Smooth muscle cell (in vitro differentiated cells): ENCODE measurements at regions not wholly inside any gene's neighbourhood (a gene's known extent, or its start where the extent isn't known, plus 50 kb on each side); places are given as distances from the start of the nearest gene placed in this dataset.

Experiments used
- DNase-seq: peaks from one replicate; lab custom pipeline; 2025; ENCODE audit not compliant: unreplicated experiment; lab: John Stamatoyannopoulos, UW
- H2AFZ ChIP-seq: fragments of 200-600 bp; sonication (generic); 2 replicates; pipeline ENCODE4 v1.6.0; 2016; ENCODE audit warnings: antibody characterized with exemption, low read depth, mild to moderate bottlenecking
- H3F3A ChIP-seq: fragments of 200-600 bp; sonication (generic); 2 replicates; pipeline ENCODE4 v1.6.0; 2017; ENCODE audit warnings: antibody characterized with exemption, low read depth
- H3K27ac ChIP-seq: fragments of 200-600 bp; sonication (generic); 2 replicates; pipeline ENCODE4 v1.5.1; 2016; ENCODE audit warnings: low read depth, mild to moderate bottlenecking
- H3K27me3 ChIP-seq: fragments of 200-600 bp; sonication (generic); 2 replicates; pipeline ENCODE4 v1.6.1; 2016; ENCODE audit warnings: low read depth, mild to moderate bottlenecking
- H3K36me3 ChIP-seq: fragments of 200-600 bp; sonication (generic); 2 replicates; pipeline ENCODE4 v1.5.1; 2016; ENCODE audit warnings: low read depth
- H3K4me1 ChIP-seq: fragments of 200-600 bp; sonication (generic); 2 replicates; pipeline ENCODE4 v1.5.1; 2016; ENCODE audit warnings: low read depth
- H3K4me2 ChIP-seq: fragments of 200-600 bp; sonication (generic); 2 replicates; pipeline ENCODE4 v1.6.0; 2016; ENCODE audit warnings: mild to moderate bottlenecking
- H3K4me3 ChIP-seq: fragments of 200-600 bp; sonication (generic); 2 replicates; pipeline ENCODE4 v1.5.1; 2016; ENCODE audit warnings: mild to moderate bottlenecking
- H3K79me2 ChIP-seq: fragments of 200-600 bp; sonication (generic); 2 replicates; pipeline ENCODE4 v1.6.0; 2016; ENCODE audit warnings: low read depth, mild to moderate bottlenecking
- H3K9ac ChIP-seq: fragments of 200-600 bp; sonication (generic); 2 replicates; pipeline ENCODE4 v1.6.0; 2016; ENCODE audit warnings: low read depth
- H3K9me3 ChIP-seq: fragments of 200-600 bp; sonication (generic); replicated peaks from 2 replicates; pipeline ENCODE4 v1.5.1; 2016; ENCODE audit warnings: low read depth
- H4K20me1 ChIP-seq: fragments of 200-600 bp; sonication (generic); 2 replicates; pipeline ENCODE4 v1.6.0; 2016; ENCODE audit warnings: low read depth
- CTCF ChIP-seq: fragments of 200-600 bp; sonication (generic); IDR thresholded peaks from 2 replicates; pipeline ENCODE4 v1.5.1; 2017; ENCODE audit warnings: borderline replicate concordance, mild to moderate bottlenecking, antibody characterized with exemption; ENCODE audit not compliant: insufficient read depth, poor library complexity, severe bottlenecking
- WGBS: methylation state at CpG from one replicate; pipeline ENCODE4 v1.1.7; 2016; ENCODE audit warnings: low lambda C conversion rate; 5-methylcytosine and 5-hydroxymethylcytosine counted together

DNA sequence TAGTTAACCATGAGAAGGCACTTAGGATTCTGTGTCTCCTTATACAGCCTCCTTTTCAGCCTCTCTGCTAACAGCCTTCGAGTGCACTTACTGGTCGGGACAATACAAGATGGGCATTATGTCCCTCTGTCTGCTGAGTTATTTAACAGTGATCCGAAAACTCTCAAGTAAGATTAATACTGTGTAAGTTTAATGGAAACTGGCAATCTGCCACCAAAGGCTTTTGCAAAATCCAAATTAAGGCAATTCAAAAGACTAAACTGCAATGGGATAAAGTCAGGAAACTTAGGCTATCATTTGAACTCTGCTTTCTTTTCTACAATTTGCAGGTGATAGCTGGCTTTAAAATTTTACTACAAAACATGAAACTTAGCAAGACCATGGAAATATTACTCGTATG, 477.8 kb downstream of the TFEC start:
- no peak overlapping the region for H3K27ac ChIP-seq
- H3K9me3 ChIP-seq: no peaks in the 10 kb centered on the region
- no peak overlapping the region for H3K4me2 ChIP-seq
- H3K27me3 ChIP-seq: no peaks in the 10 kb centered on the region
- H3K9ac ChIP-seq: no peak overlapping the region
- 73% methylated on average over 4 of the region's 4 CpGs for WGBS
- no peaks in the 10 kb centered on the region for H3K79me2 ChIP-seq
- H3K4me1 ChIP-seq: no peaks in the 10 kb centered on the region
- H2AFZ ChIP-seq: no peak overlapping the region
- no peaks in the 10 kb centered on the region for H4K20me1 ChIP-seq
- TF ChIP-seq CTCF: no peak
- H3F3A ChIP-seq: no peaks in the 10 kb centered on the region
- H3K4me3 ChIP-seq: no peak overlapping the region
- no peaks in the 10 kb centered on the region for H3K36me3 ChIP-seq
- DNase-seq: no peak

- 84% methylated on average over 2 of the region's 2 CpGs for WGBS
- H3K79me2 ChIP-seq: no peaks in the 10 kb centered on the region
- H3K4me1 ChIP-seq: no peaks in the 10 kb centered on the region
- H3K4me2 ChIP-seq: no peak overlapping the region
- DNase-seq: no peak
- TF ChIP-seq CTCF: no peak
- H3K36me3 ChIP-seq: no peaks in the 10 kb centered on the region
- no peak overlapping the region for H3K9ac ChIP-seq
- no peak overlapping the region for H3K27ac ChIP-seq
- H2AFZ ChIP-seq: no peak overlapping the region
- no peaks in the 10 kb centered on the region for H3F3A ChIP-seq
- H3K4me3 ChIP-seq: no peak overlapping the region
- no peaks in the 10 kb centered on the region for H3K27me3 ChIP-seq
- no peaks in the 10 kb centered on the region for H4K20me1 ChIP-seq
- no peaks in the 10 kb centered on the region for H3K9me3 ChIP-seq
Observed at GRCh38 chr7:115549910-115550309, 480.7 kb downstream of the TFEC start.

DNA sequence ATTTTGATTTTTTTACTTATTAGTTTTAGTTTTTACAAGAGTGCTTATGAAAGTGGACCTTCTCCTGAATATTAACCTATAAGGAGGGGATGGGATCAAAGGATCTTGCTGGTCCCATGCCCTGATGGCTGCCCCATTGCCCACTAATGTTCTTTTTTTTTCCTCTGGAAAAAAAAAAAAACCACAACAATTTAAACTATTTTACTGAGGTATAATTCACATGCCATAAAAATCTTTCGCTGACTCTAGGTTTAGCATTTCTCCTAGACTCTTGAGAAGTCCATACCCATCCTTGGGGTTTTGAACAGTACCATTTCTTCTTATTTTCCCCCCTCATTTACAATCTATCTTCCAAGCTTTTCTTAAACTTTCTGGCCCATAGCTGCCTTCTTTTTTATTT, 481.8 kb downstream of the TFEC start:
- no peaks in the 10 kb centered on the region for H3K27me3 ChIP-seq
- H2AFZ ChIP-seq: no peak overlapping the region
- H3K4me2 ChIP-seq: no peak overlapping the region
- no peak overlapping the region for H3K27ac ChIP-seq
- H3K9me3 ChIP-seq: no peaks in the 10 kb centered on the region
- 69% methylated on average over 1 of the region's 1 CpG for WGBS
- H3K79me2 ChIP-seq: no peaks in the 10 kb centered on the region
- no peaks in the 10 kb centered on the region for H3K36me3 ChIP-seq
- no peaks in the 10 kb centered on the region for H3K4me1 ChIP-seq
- H3K9ac ChIP-seq: no peak overlapping the region
- H3F3A ChIP-seq: no peaks in the 10 kb centered on the region
- DNase-seq: no peak
- TF ChIP-seq CTCF: no peak
- no peak overlapping the region for H3K4me3 ChIP-seq
- H4K20me1 ChIP-seq: no peaks in the 10 kb centered on the region

DNA sequence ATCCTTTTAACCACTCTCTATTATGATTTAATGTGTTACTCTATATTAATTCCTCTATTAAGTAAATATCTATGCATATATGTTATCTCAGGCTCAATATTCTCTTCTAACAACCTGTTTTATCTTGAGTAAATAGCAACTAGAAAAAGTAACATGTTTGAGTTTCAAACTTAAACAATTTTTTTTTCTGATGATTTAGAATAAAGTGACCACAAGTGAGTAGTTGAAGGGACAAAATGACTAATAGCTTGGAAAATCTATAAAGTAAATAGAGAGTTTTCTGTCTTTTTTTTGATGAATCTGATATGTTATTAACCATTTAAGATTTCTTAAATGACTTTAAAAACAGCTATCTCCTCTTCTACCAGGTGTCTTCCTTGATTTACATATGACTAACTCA, 483.8 kb downstream of the TFEC start:
- H3K4me1 ChIP-seq: no peaks in the 10 kb centered on the region
- no peaks in the 10 kb centered on the region for H4K20me1 ChIP-seq
- H3K36me3 ChIP-seq: no peaks in the 10 kb centered on the region
- no peaks in the 10 kb centered on the region for H3F3A ChIP-seq
- no peaks in the 10 kb centered on the region for H3K9me3 ChIP-seq
- no peaks in the 10 kb centered on the region for H3K79me2 ChIP-seq
- no peak overlapping the region for H3K4me2 ChIP-seq
- no peak overlapping the region for H2AFZ ChIP-seq
- no peak overlapping the region for H3K4me3 ChIP-seq
- H3K27ac ChIP-seq: no peak overlapping the region
- TF ChIP-seq CTCF: no peak
- DNase-seq: no peak
- H3K27me3 ChIP-seq: no peaks in the 10 kb centered on the region
- H3K9ac ChIP-seq: no peak overlapping the region
